GM10847 (cell line): ENCODE measurements at regions not wholly inside any gene's neighbourhood (a gene's known extent, or its start where the extent isn't known, plus 50 kb on each side); places are given as distances from the start of the nearest gene placed in this dataset.

ENCODE experiments used
- POLR2A ChIP-seq: IDR thresholded peaks from 2 replicates; pipeline ENCODE4 v1.6.1; 2011; ENCODE audit not compliant: insufficient read length; ENCODE audit errors: extremely low read depth

GRCh38 chr3:72614394-72615074 lies 233.7 kb downstream of the SHQ1 start:
- no peak for TF ChIP-seq POLR2A

- no peak for TF ChIP-seq POLR2A
Measured at GRCh38 chr3:72613871-72614270, 234.4 kb downstream of the SHQ1 start.

DNA sequence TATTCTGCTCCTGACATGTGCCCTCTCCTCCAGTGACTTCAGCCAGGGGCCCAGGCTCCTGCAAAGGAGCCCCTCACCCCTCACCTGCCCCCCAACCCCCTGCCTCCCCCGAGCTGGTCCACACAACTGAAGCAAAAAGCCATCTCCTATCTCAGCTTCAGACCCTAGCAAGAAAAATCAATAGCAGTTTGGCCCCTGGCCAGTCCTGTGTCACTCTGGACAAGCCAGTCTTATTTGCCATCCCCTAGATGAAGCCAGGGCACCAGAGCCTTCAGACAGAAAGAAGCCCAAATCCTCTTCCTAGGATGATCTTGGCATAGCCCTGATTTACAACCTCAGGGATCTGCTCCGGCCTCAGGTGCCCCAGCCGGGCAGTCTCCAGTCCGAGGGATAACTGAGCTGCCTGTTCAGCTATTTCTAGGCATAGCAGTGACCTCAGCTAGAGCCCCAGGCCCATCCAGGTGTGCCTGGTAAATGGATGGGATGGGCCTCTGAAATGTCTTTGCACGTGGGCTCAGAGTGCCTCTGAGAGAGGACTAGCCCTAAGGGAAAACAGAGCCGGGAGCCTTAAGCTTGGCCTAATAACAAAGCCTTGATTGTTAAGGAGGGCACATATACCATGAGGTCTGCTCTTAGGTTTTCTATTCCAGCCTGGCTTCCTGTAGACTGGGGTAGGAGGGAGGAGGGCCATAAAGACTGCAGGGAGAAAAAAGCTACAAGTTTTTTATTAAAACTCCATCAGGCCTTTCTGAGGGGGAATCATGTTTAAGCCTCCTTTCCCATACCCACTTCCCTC lies 242.0 kb downstream of the SHQ1 start:
- TF ChIP-seq POLR2A: no peak

GRCh38 chr3:72604328-72604727 lies 243.9 kb downstream of the SHQ1 start:
- no peak for TF ChIP-seq POLR2A

GRCh38 chr3:72601983-72602750 lies 246.1 kb downstream of the SHQ1 start:
- TF ChIP-seq POLR2A: no peak

- no peak for TF ChIP-seq POLR2A
Measured at GRCh38 chr3:72601060-72601459, 247.2 kb downstream of the SHQ1 start.

DNA sequence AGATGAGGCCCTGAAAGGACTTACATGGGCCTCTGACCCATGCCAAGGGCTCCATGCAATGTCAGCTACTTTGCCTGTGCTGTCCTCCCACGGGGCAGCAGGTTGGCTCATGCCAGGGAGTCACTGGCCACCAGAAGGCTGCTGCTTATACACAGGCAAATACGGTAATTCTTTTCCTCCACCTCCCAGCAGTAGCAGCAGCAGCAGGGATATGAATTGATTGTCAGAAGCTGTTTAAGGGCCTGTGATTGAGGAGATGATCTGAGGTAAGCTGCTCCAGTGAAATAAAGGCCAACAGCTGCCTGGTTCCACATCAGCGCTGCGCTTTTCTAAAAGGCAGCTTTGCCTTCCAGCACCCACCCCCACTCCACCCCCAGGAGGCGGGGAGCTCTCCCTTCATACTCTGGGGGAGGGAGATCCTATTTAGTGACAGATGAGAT lies 250.5 kb downstream of the SHQ1 start:
- no peak for TF ChIP-seq POLR2A

DNA sequence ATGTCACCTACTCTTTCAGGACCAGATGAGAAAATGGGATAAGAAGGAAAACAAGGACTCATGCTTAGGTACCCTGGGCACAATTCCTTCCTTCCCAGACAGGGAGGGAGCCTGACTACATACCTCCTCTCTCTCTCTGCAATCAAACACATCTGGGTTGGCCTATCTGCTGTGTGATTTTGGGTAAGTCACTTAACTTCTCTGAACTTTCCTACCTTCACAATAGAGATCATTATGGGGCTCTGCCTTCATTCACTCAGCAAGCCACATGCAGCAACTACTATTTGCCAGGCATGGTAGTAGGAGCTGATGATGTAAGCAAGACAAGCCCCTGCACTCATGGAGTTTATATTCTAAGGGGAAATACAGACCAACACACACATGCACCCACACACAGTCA lies 251.2 kb downstream of the SHQ1 start:
- TF ChIP-seq POLR2A: no peak

DNA sequence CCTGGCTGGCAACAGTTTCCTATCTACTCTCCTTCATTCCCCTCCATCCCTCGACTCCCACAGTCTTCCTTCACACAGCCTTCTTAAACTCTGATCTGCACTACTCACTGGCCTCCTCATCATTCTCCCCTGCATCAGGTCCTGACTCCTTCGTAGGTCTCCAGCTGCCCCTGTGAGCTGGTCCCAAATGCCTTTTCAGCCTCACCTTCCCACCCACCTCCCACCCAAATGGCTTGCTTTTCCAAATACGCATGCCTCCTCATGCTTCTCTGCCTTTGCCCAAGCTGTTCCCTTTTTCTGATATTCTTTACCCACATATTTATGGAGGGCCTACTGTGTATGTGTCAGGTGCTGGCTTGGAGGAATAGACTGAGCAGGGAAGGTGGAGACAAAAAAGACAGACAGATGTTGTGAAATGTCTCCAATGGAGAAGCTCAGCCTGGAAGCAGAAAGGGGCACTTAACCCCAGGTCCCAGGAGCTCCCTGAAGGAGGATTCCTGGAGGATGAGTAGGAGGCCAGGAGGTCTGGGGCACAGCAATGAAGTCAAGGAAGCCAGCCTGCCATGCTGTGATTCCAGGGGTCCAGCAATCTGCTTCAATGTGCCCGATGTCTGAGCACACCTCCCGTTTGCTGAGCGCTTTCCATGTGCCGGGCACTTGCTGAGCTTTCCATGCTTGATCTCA lies 252.2 kb downstream of the SHQ1 start:
- no peak for TF ChIP-seq POLR2A

DNA sequence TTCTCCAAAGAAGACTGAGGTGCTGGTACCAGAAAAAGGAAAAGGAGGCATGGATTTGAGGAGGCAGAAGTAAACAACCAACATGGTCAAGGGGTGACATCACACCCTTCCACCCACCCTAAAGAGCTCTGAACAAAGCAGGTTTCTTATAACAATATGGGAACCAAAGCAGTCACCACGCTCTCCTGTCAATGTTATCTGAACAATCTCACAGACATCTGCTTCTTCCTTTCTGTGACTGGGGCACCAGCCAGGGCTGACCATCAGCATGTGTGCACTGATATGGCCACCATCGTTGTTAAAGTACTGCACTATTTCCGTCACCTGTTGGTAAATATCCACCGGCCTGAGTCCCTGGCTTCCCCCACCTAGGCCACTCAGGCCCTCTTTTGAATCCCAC lies 252.9 kb downstream of the SHQ1 start:
- no peak for TF ChIP-seq POLR2A

DNA sequence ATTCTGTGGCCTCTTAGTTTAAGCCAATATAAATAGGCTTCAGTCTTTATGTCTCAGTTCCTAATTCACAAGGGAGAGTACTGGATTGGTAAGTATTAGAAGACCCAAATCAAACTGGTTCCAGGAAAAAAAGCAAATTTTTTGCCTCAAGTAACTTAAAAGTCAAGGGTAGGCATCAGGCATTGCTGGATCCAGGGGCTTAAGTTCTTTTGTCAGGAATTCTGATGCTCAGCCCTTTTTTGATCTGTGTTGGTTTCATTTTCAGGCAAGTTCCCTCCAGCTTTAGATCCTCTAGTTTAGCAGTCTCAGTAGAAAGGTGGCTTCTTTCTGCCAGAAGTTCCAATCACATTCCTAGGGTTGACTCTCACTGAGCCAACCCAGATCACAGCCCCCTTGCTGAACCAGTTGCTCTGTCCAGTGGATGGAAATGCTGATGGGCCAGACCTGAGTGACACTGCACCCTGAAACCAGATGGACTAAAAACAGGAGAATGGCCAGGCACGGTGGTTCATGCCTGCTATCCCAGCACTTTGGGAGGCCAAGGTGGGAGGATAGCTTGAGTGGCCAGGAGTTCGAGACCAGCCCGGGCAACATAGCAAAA lies 253.5 kb downstream of the SHQ1 start:
- no peak for TF ChIP-seq POLR2A

DNA sequence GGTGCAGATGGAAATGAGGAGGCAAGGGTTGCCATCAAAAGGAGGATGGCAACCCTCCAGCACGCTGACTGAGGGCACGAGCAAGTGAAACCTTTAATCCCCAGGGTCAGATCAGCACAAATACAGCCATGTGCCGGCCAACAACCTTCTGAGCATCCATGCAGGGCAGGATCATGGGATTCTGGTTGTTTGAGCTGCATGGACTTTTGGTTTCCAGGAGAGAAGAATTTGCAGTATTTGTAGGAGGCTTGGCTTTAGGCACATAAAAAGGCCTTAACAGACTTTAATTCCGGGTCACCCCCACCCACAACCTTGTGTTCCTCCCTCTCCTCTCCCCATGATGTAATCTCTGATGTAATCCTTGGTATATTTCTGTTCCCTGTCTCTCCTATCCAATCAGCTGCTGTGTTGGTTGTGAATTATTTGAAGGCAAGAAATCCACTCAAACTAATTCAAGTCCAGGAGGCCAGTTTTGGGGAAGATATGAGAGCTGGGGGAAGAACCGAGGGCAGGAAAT lies 254.3 kb downstream of the SHQ1 start:
- no peak for TF ChIP-seq POLR2A

DNA sequence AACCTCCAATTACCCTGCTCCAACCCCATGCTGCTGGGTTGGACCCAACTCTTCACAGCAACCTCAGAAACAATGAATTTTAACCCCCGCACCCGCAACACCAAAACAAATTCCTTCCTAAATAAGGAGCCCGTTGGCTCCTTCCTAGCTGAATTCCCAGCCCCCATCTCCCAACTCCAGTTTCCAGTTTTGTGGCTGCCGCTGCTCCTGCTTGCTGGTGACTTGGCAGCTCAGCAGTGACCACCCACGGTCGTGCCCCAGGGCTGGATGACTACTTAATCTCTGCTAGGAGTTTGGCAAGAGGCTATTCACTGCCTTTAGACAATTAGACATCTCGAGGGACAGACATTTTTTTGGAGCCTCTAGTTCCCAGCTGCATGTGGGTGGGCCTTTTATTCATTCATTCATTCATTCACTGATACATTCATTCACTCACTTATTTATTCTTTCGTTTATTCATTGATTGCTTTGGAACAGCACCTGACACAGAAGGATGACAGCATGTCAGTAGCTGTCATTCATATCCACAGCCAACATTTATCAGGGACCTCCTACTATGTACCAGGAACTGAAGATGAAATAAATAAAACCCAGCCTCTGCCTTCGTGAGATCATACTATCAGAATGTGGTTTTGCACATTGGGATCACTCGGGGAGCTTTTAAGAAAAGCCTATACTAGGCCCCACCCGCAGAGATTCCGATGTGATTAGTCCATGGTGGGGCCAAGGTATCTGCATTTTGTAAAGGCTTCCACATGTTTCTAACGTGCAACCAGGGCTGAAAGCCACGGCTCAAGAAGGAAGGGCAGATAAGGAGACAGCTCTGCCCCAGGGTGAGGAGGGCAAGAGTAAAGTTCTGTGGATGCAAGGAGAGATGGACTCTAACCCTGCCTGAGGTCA lies 256.5 kb downstream of the SHQ1 start:
- no peak for TF ChIP-seq POLR2A
